Colonic mucosa (tissue), 4 donors: ENCODE measurements at regions not wholly inside any gene's neighbourhood (a gene's known extent, or its start where the extent isn't known, plus 50 kb on each side); places are given as distances from the start of the nearest gene placed in this dataset.

Experiments
- DNase-seq: peaks from one replicate; pipeline ENCODE4 v3.0.0-alpha.2; 2020
- H3K27ac ChIP-seq: fragments of 200-600 bp; one replicate; pipeline ENCODE4 v1.8.0; 2021
- H3K27me3 ChIP-seq: fragments of 200-600 bp; one replicate; pipeline ENCODE4 v1.8.0; 2021
- H3K36me3 ChIP-seq: fragments of 200-600 bp; one replicate; pipeline ENCODE4 v1.8.0; 2021
- H3K4me1 ChIP-seq: fragments of 200-600 bp; one replicate; pipeline ENCODE4 v1.8.0; 2021; ENCODE audit warnings: mild to moderate bottlenecking
- H3K4me3 ChIP-seq: fragments of 200-600 bp; one replicate; pipeline ENCODE4 v1.8.0; 2021
- H3K9ac ChIP-seq, 2 donors: one replicate each; pipeline ENCODE4 v1.7.0; 2013; ENCODE audit warnings: control low read depth in 2 of 2, low read depth in 2 of 2, low read length in 2 of 2
- H3K9me3 ChIP-seq: fragments of 200-600 bp; one replicate; pipeline ENCODE4 v1.8.0; 2021
- CTCF ChIP-seq: fragments of 200-600 bp; IDR thresholded peaks from one replicate; pipeline ENCODE4 v1.8.0; 2022; ENCODE audit warnings: antibody characterized with exemption, mild to moderate bottlenecking
- intact Hi-C: fragments of 100-400 bp; cut with DNase I; formaldehyde crosslinking; loops from one replicate; pipeline ENCODE4 v1.14.1; 2022
- donor health status: healthy.
- donor health status: DM: no; HTN: no; CAD: no.
- donor health status: DM: no; HTN: no; CAD: no.

DNA sequence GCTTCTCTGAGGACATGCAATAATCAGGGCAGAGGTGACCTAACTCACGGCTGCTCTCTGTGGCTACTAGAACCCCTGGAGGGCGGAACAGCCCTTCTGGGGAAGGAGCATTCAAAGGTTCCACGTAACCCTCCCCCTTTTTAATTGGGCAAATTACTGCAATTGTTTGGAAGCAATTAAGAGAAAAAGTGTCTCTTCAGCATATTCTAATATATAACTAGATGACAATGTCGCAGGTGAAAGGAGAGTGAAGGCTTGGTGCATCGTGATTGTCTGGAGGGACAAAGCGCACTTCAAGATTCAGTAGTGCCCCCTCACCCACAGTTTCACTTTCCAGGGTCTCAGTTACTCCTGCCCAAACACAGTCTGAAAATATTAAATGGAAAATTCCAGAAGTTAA is 720.8 kb downstream of the DCDC2C start:
- H3K36me3 ChIP-seq = no peaks in the 10 kb centered on the region
- H3K9ac ChIP-seq = no peak overlapping the region
- H3K9me3 ChIP-seq = no peaks in the 10 kb centered on the region
- H3K27ac ChIP-seq = no peak overlapping the region
- intact Hi-C loops = no loop called here
- TF ChIP-seq CTCF = no peak
- no peaks in the 10 kb centered on the region for H3K4me1 ChIP-seq
- no peaks in the 10 kb centered on the region for H3K27me3 ChIP-seq
- DNase-seq = no peak
- no peak overlapping the region for H3K4me3 ChIP-seq

- TF ChIP-seq CTCF = no peak
- no peak overlapping the region for H3K27ac ChIP-seq
- H3K9me3 ChIP-seq = no peaks in the 10 kb centered on the region
- H3K4me3 ChIP-seq = no peak overlapping the region
- no peak overlapping the region for H3K9ac ChIP-seq
- intact Hi-C loops = no loop called here
- no peaks in the 10 kb centered on the region for H3K36me3 ChIP-seq
- no peak for DNase-seq
- H3K27me3 ChIP-seq = no peaks in the 10 kb centered on the region
- no peaks in the 10 kb centered on the region for H3K4me1 ChIP-seq
Measured at GRCh38 chr2:4427083-4427482, 723.7 kb downstream of the DCDC2C start.

DNA sequence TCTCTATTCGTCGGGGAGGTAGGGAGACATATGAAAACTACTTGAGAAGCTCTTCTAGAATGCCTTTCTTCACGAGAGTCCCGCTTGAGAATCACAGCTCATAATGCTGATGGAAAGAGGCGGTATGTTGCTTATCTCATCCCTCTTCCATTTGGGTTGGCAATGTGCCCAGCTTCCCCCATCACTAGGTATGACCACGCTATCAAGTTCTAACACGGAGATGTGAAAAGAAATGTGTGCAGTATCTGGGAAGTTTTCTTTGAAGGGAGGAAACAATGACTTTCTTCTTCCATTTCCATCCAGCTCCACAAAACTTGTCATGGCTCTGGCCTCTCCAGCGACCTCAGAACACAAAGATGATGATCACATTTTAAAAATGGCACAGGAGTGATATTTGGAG is 742.4 kb downstream of the DCDC2C start:
- Histone ChIP-seq H3K9ac (no peak overlapping the region), H3K36me3 (no peaks in the 10 kb centered on the region), H3K27ac (no peak overlapping the region), H3K9me3 (no peaks in the 10 kb centered on the region), H3K4me3 (no peak overlapping the region), H3K4me1 (no peaks in the 10 kb centered on the region), H3K27me3 (no peaks in the 10 kb centered on the region)
- no peak for TF ChIP-seq CTCF
- DNase-seq = no peak
- intact Hi-C loops = no loop called here

- intact Hi-C loops = no loop called here
- H3K27me3 ChIP-seq = no peaks in the 10 kb centered on the region
- no peaks in the 10 kb centered on the region for H3K9me3 ChIP-seq
- H3K27ac ChIP-seq = no peak overlapping the region
- H3K36me3 ChIP-seq = no peaks in the 10 kb centered on the region
- H3K4me1 ChIP-seq = no peaks in the 10 kb centered on the region
- TF ChIP-seq CTCF = no peak
- DNase-seq = no peak
- H3K9ac ChIP-seq = no peak overlapping the region
- H3K4me3 ChIP-seq = no peak overlapping the region
Measured at GRCh38 chr2:4454907-4455306, 751.5 kb downstream of the DCDC2C start.

GRCh38 chr2:4455486-4456155 is 752.2 kb downstream of the DCDC2C start:
- no peak overlapping the region for H3K9ac ChIP-seq
- intact Hi-C loops = no loop called here
- no peak for TF ChIP-seq CTCF
- H3K36me3 ChIP-seq = no peaks in the 10 kb centered on the region
- no peak overlapping the region for H3K27ac ChIP-seq
- no peak overlapping the region for H3K4me3 ChIP-seq
- no peaks in the 10 kb centered on the region for H3K4me1 ChIP-seq
- no peaks in the 10 kb centered on the region for H3K9me3 ChIP-seq
- no peaks in the 10 kb centered on the region for H3K27me3 ChIP-seq
- DNase-seq = no peak
